ENCODE measurements at regions not wholly inside any gene's neighbourhood (a gene's known extent, or its start where the extent isn't known, plus 50 kb on each side); places are given as distances from the start of the nearest gene placed in this dataset.

- TF ChIP-seq CTCF (IDR thresholded peaks at IDR 0.05), result no peak
- TF ChIP-seq POLR2A (IDR thresholded peaks at IDR 0.05), result no peak
Measured at GRCh38 chr11:33987545-33987944, 64.0 kb upstream of the CAPRIN1 start.
